Esophagus squamous epithelium (tissue), 5 donors: ENCODE measurements at regions not wholly inside any gene's neighbourhood (a gene's known extent, or its start where the extent isn't known, plus 50 kb on each side); places are given as distances from the start of the nearest gene placed in this dataset.

Experiments used
- DNase-seq: peaks from one replicate; lab custom pipeline; 2025; lab: John Stamatoyannopoulos, UW
- H3K27ac ChIP-seq, 4 donors: fragments of 200-600 bp; sonication (generic); one replicate each; pipeline ENCODE4 v1.5.1; 2016 to 2019; ENCODE audit warnings: mild to moderate bottlenecking in 1 of 4
- H3K27me3 ChIP-seq, 4 donors: fragments of 200-600 bp; sonication (generic); 1 replicate in 3 of 4; 2 replicates in 1 of 4; pipeline versions ENCODE4 v1.5.1 to v1.6.0; 2017 to 2021; ENCODE audit warnings: antibody characterized with exemption in 1 of 4
- H3K36me3 ChIP-seq, 3 donors: fragments of 200-600 bp; sonication (generic); one replicate each; pipeline ENCODE4 v1.5.1; 2016 to 2019
- H3K4me1 ChIP-seq, 3 donors: fragments of 200-600 bp; sonication (generic); one replicate each; pipeline ENCODE4 v1.5.1; 2017 to 2019
- H3K4me3 ChIP-seq, 4 donors: fragments of 200-600 bp; sonication (generic); 1 replicate in 3 of 4; 2 replicates in 1 of 4; pipeline ENCODE4 v1.5.1; 2016 to 2019; ENCODE audit warnings: mild to moderate bottlenecking in 2 of 4, moderate library complexity in 1 of 4
- H3K9me3 ChIP-seq, 3 donors: fragments of 200-600 bp; sonication (generic); one replicate each; pipeline ENCODE4 v1.5.1; 2016 to 2019
- CTCF ChIP-seq, 6 experiments: fragments of 450-650 bp in 4 of 6; fragments of 200-600 bp in 2 of 6; sonication (generic) in 2 of 6; IDR thresholded peaks; one replicate each; pipeline ENCODE4 v1.5.1; 2016 to 2019; ENCODE audit warnings: antibody characterized with exemption in 6 of 6, mild to moderate bottlenecking in 4 of 6, moderate library complexity in 4 of 6
- POLR2A ChIP-seq, 4 donors: fragments of 450-650 bp; IDR thresholded peaks; one replicate each; pipeline ENCODE4 v1.6.1; 2017; ENCODE audit warnings: antibody characterized with exemption in 4 of 4, mild to moderate bottlenecking in 4 of 4, moderate library complexity in 3 of 4
- WGBS, 2 donors: methylation state at CpG; one replicate each; pipeline ENCODE4 v1.1.5; 2018; 5-methylcytosine and 5-hydroxymethylcytosine counted together
- intact Hi-C: fragments of 100-400 bp; cut with DNase I; formaldehyde crosslinking; loops from one replicate; pipeline ENCODE4 v1.15.0; 2022
- donor health status: DM: yes; HTN: yes; CAD: no.

GRCh38 chr5:78726571-78726970, 78.0 kb upstream of the LHFPL2 start:
- intact Hi-C loops, result no loop called here
- Histone ChIP-seq H3K4me1 (no peaks in the 10 kb centered on the region), H3K27ac (no peak overlapping the region), H3K36me3 (no peaks in the 10 kb centered on the region), H3K27me3 (no peaks in the 10 kb centered on the region), H3K9me3 (no peaks in the 10 kb centered on the region), H3K4me3 (no peak overlapping the region)
- no peak for DNase-seq
- WGBS, 2 donors, result 79 to 91% methylated on average over 3 of the region's 3 CpGs
- TF ChIP-seq POLR2A (IDR thresholded peaks at IDR 0.05) (no peak), CTCF (IDR thresholded peaks at IDR 0.05) (no peak)

DNA sequence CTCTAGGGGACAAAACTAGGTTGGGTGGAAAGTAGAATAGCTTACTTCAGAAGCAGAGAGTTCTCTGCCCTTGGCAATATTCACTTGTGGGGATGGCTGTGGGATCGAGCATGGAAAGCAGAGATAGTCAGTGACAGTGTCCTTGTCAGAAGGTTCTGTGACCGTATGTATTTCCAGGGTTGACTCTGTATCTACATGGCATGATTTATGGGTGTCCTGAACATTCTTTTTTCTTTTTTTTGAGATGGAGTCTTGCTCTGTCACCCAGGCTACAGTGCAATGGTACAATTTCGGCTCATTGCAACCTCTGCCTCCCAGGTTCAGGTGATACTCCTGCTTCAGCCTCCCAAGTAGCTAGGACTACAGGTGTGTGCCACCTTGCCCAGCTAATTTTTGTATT, 77.4 kb upstream of the LHFPL2 start:
- Histone ChIP-seq H3K4me1 (peaks cover 0 to 3% (median 0%) of the 10 kb centered on the region in 3 donors), H3K27me3 (no peaks in the 10 kb centered on the region), H3K36me3 (no peaks in the 10 kb centered on the region), H3K4me3 (no peak overlapping the region), H3K9me3 (no peaks in the 10 kb centered on the region), H3K27ac (no peak overlapping the region)
- WGBS, 2 donors, result 91 to 97% methylated on average over 3 of the region's 3 CpGs
- intact Hi-C loops, result no loop called here
- TF ChIP-seq CTCF (IDR thresholded peaks at IDR 0.05), result no peak
- TF ChIP-seq POLR2A (IDR thresholded peaks at IDR 0.05), result no peak
- DNase-seq, result no peak

GRCh38 chr5:78724061-78724460, 75.5 kb upstream of the LHFPL2 start:
- no peak for DNase-seq
- intact Hi-C loops, result no loop called here
- Histone ChIP-seq H3K36me3 (no peaks in the 10 kb centered on the region), H3K9me3 (no peaks in the 10 kb centered on the region), H3K27me3 (no peaks in the 10 kb centered on the region), H3K27ac (no peak overlapping the region), H3K4me3 (no peak overlapping the region), H3K4me1 (peaks cover 0 to 11% (median 0%) of the 10 kb centered on the region in 3 donors)
- TF ChIP-seq CTCF (IDR thresholded peaks at IDR 0.05) (no peak), POLR2A (IDR thresholded peaks at IDR 0.05) (no peak)

DNA sequence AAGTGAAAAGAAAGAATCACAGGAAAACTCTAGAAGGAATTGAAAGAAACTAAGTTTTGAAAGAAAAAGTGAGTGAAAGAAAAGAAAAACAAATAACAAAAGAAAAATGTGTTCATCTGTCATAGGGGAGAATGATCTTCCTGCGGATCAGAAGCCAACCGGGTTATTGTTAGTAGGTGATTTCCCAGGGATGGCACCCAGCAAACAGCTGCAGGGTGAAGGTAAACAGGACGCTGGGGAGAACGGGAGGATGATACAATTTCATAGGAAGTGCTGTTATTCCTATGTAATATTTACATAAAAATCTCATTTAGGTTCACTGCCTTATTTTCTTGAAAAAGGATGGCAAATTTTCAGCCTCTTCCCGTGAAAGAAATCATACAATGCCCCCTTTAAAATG, 72.4 kb upstream of the LHFPL2 start:
- peaks cover 0 to 11% (median 0%) of the 10 kb centered on the region in 3 donors for H3K4me1 ChIP-seq
- no peaks in the 10 kb centered on the region for H3K9me3 ChIP-seq
- no peak for DNase-seq
- no peak for TF ChIP-seq POLR2A (IDR thresholded peaks at IDR 0.05)
- TF ChIP-seq CTCF (IDR thresholded peaks at IDR 0.05), result no peak
- peaks cover 0 to 6% (median 0%) of the 10 kb centered on the region in 4 donors for H3K27me3 ChIP-seq
- no peak overlapping the region for H3K27ac ChIP-seq
- intact Hi-C loops, result no loop called here
- no peak overlapping the region for H3K4me3 ChIP-seq
- no peaks in the 10 kb centered on the region for H3K36me3 ChIP-seq
- 36 to 37% methylated on average over 5 of the region's 5 CpGs for WGBS, 2 donors

DNA sequence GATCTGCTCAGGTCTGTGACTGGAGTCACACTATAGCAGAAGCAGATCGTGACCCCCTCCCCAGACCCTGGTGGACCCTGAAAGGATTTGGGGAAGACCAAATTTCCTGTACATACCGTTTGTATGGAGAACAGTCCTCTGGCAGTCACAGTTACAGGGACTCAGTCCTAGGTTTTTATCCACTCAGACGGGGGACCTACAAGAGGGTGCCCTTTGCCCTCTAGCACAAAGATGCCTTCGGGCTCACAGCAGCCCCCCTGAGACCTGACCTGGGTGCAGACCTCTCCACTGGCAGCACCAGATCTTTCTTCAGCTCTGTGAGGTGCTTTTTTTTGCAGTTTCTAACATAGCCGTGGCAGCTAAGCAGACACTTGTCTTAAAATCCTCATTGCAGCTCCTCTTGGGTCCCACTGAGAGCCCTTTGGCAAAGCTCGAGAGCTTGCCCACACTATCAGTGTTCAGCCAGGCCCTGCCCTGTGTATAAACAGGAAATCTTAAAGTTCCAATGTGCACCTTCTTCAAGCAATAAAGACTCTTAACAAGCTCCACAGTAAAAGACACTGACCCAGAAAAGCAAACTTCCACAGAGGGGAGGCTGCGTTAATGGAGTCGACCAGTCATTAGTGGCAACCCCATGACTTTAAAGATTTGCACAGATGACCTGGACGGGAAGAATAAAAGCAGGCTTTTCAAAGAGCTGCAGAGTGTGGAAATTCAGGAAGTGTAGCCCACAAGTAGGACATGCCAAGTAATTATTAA, 71.8 kb upstream of the LHFPL2 start:
- Histone ChIP-seq H3K36me3 (no peaks in the 10 kb centered on the region), H3K4me1 (peaks cover 0 to 11% (median 0%) of the 10 kb centered on the region in 3 donors), H3K27me3 (peaks cover 0 to 6% (median 0%) of the 10 kb centered on the region in 4 donors), H3K9me3 (no peaks in the 10 kb centered on the region), H3K4me3 (no peak overlapping the region), H3K27ac (no peak overlapping the region)
- no peak for TF ChIP-seq CTCF (IDR thresholded peaks at IDR 0.05)
- TF ChIP-seq POLR2A (IDR thresholded peaks at IDR 0.05), result no peak
- intact Hi-C loops, result no loop called here
- 50 to 58% methylated on average over 8 of the region's 9 CpGs for WGBS, 2 donors
- no peak for DNase-seq
